CD4-positive, alpha-beta T cell (primary cell): ENCODE measurements at regions not wholly inside any gene's neighbourhood (a gene's known extent, or its start where the extent isn't known, plus 50 kb on each side); places are given as distances from the start of the nearest gene placed in this dataset.

Experiments
- ATAC-seq: fragments of 200-7000 bp; cut with Tn5 transposase; one replicate; pipeline ENCODE4 v1.10.0; 2022; ENCODE audit warnings: mild to moderate bottlenecking; ENCODE audit not compliant: poor library complexity
- CTCF ChIA-PET: fragments of 350-600 bp; sonication (Branson Sonifier 250); formaldehyde crosslinking; loops from one replicate; lab custom pipeline; 2021; ENCODE audit warnings: antibody characterized with exemption, inconsistent platforms; lab: Charles Lee
- POLR2A ChIA-PET: fragments of 350-600 bp; sonication (Branson Sonifier 250); formaldehyde crosslinking; loops from one replicate; lab custom pipeline; 2021; ENCODE audit warnings: antibody characterized with exemption, inconsistent platforms; lab: Charles Lee
- DNase-seq, 14 experiments: peaks; one replicate each; pipeline ENCODE4 v3.0.0-alpha.2; 2013 to 2020; ENCODE audit warnings: mixed read lengths in 2 of 14
- H3K27ac ChIP-seq, 2 donors: one replicate each; pipeline versions ENCODE4 v1.5.1 to v1.7.0; 2013; ENCODE audit warnings: low read length in 2 of 2, low read depth in 1 of 2, mild to moderate bottlenecking in 1 of 2
- H3K27me3 ChIP-seq, 2 experiments: 1 replicate in 1 of 2; 2 replicates in 1 of 2; pipeline versions ENCODE4 v1.6.1 to v1.7.0; 2013; ENCODE audit warnings: low read length in 2 of 2, control low read depth in 1 of 2, mild to moderate bottlenecking in 1 of 2, moderate library complexity in 1 of 2; ENCODE audit not compliant: insufficient read depth in 2 of 2, control insufficient read depth in 1 of 2
- H3K36me3 ChIP-seq: one replicate; pipeline ENCODE4 v1.6.1; 2013; ENCODE audit warnings: low read length, control low read depth; ENCODE audit not compliant: insufficient read depth
- H3K4me1 ChIP-seq: one replicate; pipeline ENCODE4 v1.6.1; 2013; ENCODE audit warnings: low read length, control low read depth; ENCODE audit not compliant: insufficient read depth
- H3K4me3 ChIP-seq: one replicate; pipeline ENCODE4 v1.5.1; 2013; ENCODE audit warnings: mild to moderate bottlenecking, low read length, moderate library complexity
- H3K9me3 ChIP-seq, 2 experiments: 1 replicate in 1 of 2; 2 replicates in 1 of 2; pipeline versions ENCODE4 v1.6.1 to v1.7.0; 2013; ENCODE audit warnings: low read length in 2 of 2, mild to moderate bottlenecking in 2 of 2, control low read depth in 1 of 2, moderate library complexity in 1 of 2; ENCODE audit not compliant: control insufficient read depth in 1 of 2, insufficient read depth in 1 of 2
- H3K27ac Mint-ChIP-seq: one replicate; pipeline ENCODE4 v1.8.0; 2020; ENCODE audit warnings: mixed read lengths
- H3K27me3 Mint-ChIP-seq: one replicate; pipeline ENCODE4 v1.8.0; 2021; ENCODE audit warnings: mixed read lengths
- H3K36me3 Mint-ChIP-seq: one replicate; pipeline ENCODE4 v1.8.0; 2021; ENCODE audit warnings: low read depth, mixed read lengths
- H3K4me1 Mint-ChIP-seq: one replicate; pipeline ENCODE4 v1.8.0; 2021; ENCODE audit warnings: low read depth, mixed read lengths
- H3K4me3 Mint-ChIP-seq: one replicate; pipeline ENCODE4 v1.8.0; 2020; ENCODE audit warnings: mild to moderate bottlenecking, mixed read lengths
- H3K9me3 Mint-ChIP-seq: one replicate; pipeline ENCODE4 v1.8.0; 2020; ENCODE audit warnings: mixed read lengths
- intact Hi-C, 2 experiments: fragments of 100-400 bp; cut with DNase I in 1 of 2; cut with micrococcal nuclease in 1 of 2; formaldehyde crosslinking; loops; one replicate each; pipeline versions ENCODE4 v1.15.1 to v1.9.0; 2023 to 2025; cut with DNase I, micrococcal nuclease
- TF ChIP-seq, protein P1 (sequence below): fragments of 200-600 bp; IDR thresholded peaks from one replicate; pipeline ENCODE4 v1.8.0; 2022; ENCODE audit warnings: antibody characterized with exemption, mild to moderate bottlenecking

DNA sequence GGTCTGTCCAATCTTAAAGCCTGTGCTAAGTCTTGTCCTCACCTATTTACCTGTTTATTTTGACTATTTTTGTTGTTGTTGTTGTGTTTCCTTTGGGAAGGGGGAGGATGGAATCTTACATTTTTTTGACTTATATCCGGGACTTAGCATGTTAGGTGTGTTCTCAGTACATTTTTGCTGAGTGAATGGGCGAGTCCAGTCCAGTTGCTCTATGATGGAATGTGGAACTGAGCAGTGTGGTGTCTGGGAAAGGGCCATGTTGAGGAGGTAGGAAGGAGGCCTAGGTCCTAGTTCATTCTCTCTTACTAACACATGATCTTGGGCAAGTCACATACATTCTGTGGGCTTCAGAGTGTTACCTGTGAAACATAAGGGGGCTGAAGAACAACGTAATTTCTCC is 80.9 kb upstream of the SLC38A2 start:
- ChIA-PET POLR2A (no interaction called here), CTCF (no interaction called here)
- H3K27ac ChIP-seq = no peak overlapping the region
- Mint-ChIP-seq H3K4me1 (peaks cover 63% of the 10 kb centered on the region), H3K27me3 (no peaks in the 10 kb centered on the region), H3K4me3 (no peak overlapping the region), H3K9me3 (no peaks in the 10 kb centered on the region), H3K27ac (no peak overlapping the region), H3K36me3 (no peaks in the 10 kb centered on the region)
- DNase-seq = no peak
- no peak overlapping the region for H3K4me3 ChIP-seq
- intact Hi-C loops = no loop called here
- TF ChIP-seq, protein P1, sequence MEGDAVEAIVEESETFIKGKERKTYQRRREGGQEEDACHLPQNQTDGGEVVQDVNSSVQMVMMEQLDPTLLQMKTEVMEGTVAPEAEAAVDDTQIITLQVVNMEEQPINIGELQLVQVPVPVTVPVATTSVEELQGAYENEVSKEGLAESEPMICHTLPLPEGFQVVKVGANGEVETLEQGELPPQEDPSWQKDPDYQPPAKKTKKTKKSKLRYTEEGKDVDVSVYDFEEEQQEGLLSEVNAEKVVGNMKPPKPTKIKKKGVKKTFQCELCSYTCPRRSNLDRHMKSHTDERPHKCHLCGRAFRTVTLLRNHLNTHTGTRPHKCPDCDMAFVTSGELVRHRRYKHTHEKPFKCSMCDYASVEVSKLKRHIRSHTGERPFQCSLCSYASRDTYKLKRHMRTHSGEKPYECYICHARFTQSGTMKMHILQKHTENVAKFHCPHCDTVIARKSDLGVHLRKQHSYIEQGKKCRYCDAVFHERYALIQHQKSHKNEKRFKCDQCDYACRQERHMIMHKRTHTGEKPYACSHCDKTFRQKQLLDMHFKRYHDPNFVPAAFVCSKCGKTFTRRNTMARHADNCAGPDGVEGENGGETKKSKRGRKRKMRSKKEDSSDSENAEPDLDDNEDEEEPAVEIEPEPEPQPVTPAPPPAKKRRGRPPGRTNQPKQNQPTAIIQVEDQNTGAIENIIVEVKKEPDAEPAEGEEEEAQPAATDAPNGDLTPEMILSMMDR = no peak
- ATAC-seq = no peak
- peaks cover 24% of the 10 kb centered on the region for H3K4me1 ChIP-seq
- H3K9me3 ChIP-seq = no peaks in the 10 kb centered on the region
- H3K27me3 ChIP-seq = no peaks in the 10 kb centered on the region
- H3K36me3 ChIP-seq = no peaks in the 10 kb centered on the region

DNA sequence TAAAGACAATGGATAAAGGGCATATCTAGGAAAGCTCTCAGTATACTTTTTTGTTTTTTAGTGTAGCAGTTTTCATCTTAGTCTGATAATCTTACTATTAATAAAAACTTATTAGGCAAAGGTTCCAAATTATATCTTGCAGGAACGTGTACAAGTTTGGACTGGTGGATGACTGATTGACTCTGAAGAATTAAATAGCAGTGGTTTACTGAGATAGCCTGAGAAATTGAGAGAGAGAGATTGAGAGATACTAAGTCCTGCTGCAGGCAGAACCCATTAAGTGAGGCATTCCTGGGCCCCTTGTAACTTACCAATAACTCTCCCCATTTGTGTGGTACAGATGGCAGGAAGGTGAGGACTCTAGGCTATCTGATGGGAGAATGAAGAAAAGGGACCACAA is 80.2 kb upstream of the SLC38A2 start:
- peaks cover 59% of the 10 kb centered on the region for H3K4me1 Mint-ChIP-seq
- no peak overlapping the region for H3K27ac Mint-ChIP-seq
- intact Hi-C loops = no loop called here

DNA sequence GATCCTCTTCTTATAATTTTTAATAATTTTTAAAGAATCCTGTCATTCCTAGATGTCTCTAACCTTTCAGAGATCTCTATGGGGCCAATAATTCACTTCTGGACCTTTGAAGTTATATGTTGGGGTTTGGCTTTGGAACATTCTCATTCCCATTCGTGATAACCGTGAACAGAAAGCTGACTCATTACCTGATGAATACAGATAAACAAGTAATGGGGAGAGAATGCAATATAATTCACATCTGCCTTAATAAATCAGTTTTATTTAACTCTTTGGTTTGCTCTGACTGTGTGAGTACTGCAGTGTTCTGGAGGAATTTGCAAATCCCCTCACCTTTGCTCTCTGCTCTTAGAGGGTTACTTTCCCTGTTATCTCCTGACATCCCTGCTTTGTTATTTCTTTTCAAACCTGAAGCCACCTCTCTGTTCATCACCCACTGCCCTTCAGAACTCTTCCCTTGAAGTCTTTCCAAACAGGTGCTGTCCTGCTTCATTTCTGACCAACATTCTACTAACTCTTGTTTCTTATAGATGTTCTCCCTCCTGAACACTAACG is 79.6 kb upstream of the SLC38A2 start:
- CTCF ChIA-PET = no interaction called here
- POLR2A ChIA-PET = no interaction called here
- Histone ChIP-seq H3K27ac (no peak overlapping the region), H3K27me3 (no peaks in the 10 kb centered on the region), H3K4me3 (no peak overlapping the region), H3K4me1 (peaks cover 23% of the 10 kb centered on the region), H3K9me3 (peaks cover 0 to 5% of the 10 kb centered on the region in 2 experiments), H3K36me3 (no peaks in the 10 kb centered on the region)
- Mint-ChIP-seq H3K27ac (no peak overlapping the region), H3K36me3 (no peaks in the 10 kb centered on the region), H3K4me1 (peaks cover 59% of the 10 kb centered on the region), H3K27me3 (no peaks in the 10 kb centered on the region), H3K4me3 (no peak overlapping the region), H3K9me3 (no peaks in the 10 kb centered on the region)
- TF ChIP-seq, protein P1 = no peak
- ATAC-seq (no peak), DNase-seq (no peak)
- intact Hi-C loops = no loop called here

More for the DNA sequence above, 80.2 kb upstream of the SLC38A2 start:
- TF ChIP-seq, protein P1 = no peak
- peaks cover 23% of the 10 kb centered on the region for H3K4me1 ChIP-seq
- ATAC-seq (no peak), DNase-seq (no peak)
- Mint-ChIP-seq H3K9me3 (no peaks in the 10 kb centered on the region), H3K4me3 (no peak overlapping the region), H3K27me3 (no peaks in the 10 kb centered on the region), H3K36me3 (no peaks in the 10 kb centered on the region)
- H3K27me3 ChIP-seq = no peaks in the 10 kb centered on the region
- H3K9me3 ChIP-seq = peaks cover 0 to 3% of the 10 kb centered on the region in 2 experiments
- no peak overlapping the region for H3K27ac ChIP-seq
- ChIA-PET POLR2A (no interaction called here), CTCF (no interaction called here)
- H3K4me3 ChIP-seq = no peak overlapping the region
- H3K36me3 ChIP-seq = no peaks in the 10 kb centered on the region
